ENCODE measurements at regions not wholly inside any gene's neighbourhood (a gene's known extent, or its start where the extent isn't known, plus 50 kb on each side); places are given as distances from the start of the nearest gene placed in this dataset.

DNA sequence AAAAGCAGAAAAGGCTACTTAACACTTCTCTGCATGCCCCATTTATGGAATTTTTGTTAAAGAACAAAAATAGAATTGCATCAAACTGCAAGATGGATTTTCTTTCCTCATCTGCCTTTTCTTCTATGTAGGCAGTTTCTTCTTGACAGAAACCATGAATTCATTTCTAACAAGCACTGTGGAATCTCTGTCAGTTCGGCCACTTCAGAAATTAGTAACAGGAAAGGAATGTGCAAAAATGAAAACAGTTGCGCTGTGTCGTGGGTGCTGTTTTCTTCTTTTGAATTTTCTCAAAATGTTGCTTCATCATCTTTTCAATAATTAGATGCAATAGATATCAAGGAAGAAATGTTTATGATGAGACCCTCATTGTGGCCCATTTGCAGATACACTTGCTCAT, 151.6 kb downstream of the FOXB1 start:
- no peak for DNase-seq (ENCODE audit: extremely low read depth, insufficient read length)
- TF ChIP-seq, protein P1, sequence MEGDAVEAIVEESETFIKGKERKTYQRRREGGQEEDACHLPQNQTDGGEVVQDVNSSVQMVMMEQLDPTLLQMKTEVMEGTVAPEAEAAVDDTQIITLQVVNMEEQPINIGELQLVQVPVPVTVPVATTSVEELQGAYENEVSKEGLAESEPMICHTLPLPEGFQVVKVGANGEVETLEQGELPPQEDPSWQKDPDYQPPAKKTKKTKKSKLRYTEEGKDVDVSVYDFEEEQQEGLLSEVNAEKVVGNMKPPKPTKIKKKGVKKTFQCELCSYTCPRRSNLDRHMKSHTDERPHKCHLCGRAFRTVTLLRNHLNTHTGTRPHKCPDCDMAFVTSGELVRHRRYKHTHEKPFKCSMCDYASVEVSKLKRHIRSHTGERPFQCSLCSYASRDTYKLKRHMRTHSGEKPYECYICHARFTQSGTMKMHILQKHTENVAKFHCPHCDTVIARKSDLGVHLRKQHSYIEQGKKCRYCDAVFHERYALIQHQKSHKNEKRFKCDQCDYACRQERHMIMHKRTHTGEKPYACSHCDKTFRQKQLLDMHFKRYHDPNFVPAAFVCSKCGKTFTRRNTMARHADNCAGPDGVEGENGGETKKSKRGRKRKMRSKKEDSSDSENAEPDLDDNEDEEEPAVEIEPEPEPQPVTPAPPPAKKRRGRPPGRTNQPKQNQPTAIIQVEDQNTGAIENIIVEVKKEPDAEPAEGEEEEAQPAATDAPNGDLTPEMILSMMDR (IDR thresholded peaks at IDR 0.05; ENCODE audit: insufficient read depth, low read length, poor library complexity, severe bottlenecking): no peak
- H3K4me3 ChIP-seq (replicated peaks; ENCODE audit: low read depth, low read length): no peak overlapping the region
- no peaks in the 10 kb centered on the region for H3K36me3 ChIP-seq (ENCODE audit: control insufficient read depth, insufficient read depth, low read length)
- no peaks in the 10 kb centered on the region for H3K27me3 ChIP-seq (replicated peaks; ENCODE audit: control insufficient read depth, insufficient read depth, low read length)

DNA sequence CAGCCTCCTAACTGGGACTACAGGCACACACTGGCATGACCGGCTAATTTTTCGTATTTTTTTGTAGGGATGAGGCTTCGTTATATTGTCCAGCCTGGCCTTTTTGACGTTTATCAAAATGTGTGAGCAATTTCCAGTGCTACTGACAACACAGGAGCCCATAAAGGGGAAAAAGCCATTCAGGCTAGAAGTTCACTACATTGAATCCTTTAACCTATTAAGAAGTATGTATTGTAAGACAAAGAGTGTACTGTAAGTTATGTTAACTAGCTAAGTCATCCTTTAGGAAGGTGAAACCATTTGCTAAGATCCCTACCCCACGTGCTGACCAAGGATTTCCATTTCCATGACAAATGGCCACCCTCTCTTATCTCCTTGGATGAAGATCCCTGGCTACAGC, 156.8 kb downstream of the FOXB1 start:
- Histone ChIP-seq H3K4me3 (replicated peaks; ENCODE audit: low read depth, low read length) (no peak overlapping the region), H3K27me3 (replicated peaks; ENCODE audit: control insufficient read depth, insufficient read depth, low read length) (no peaks in the 10 kb centered on the region; the same call in 1 of the 2 replicates), H3K36me3 (ENCODE audit: control insufficient read depth, insufficient read depth, low read length) (no peaks in the 10 kb centered on the region)
- TF ChIP-seq, protein P1 (IDR thresholded peaks at IDR 0.05; ENCODE audit: insufficient read depth, low read length, poor library complexity, severe bottlenecking): no peak
- no peak for DNase-seq (ENCODE audit: extremely low read depth, insufficient read length)

DNA sequence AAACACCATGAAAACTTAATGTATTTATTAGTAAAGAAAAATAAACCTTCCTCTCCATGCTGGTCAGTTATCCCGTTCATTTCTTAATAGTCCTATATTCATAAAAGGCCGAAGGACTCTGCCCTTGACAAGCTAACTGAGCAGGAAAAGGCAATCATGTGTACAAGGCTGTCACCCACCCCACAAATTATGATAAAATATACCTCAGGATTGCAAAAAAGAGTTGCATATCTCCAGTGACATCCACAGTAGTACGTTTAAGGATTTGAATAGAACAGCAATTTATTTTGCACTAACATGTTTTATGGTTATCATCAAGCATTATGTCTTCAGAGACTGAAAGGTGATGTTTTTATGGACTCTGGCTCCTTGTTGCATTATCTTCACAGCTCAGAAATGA, 157.6 kb downstream of the FOXB1 start:
- TF ChIP-seq, protein P1 (IDR thresholded peaks at IDR 0.05; ENCODE audit: insufficient read depth, low read length, poor library complexity, severe bottlenecking): no peak
- no peaks in the 10 kb centered on the region for H3K36me3 ChIP-seq (ENCODE audit: control insufficient read depth, insufficient read depth, low read length)
- no peaks in the 10 kb centered on the region; the same call in 1 of the 2 replicates for H3K27me3 ChIP-seq (replicated peaks; ENCODE audit: control insufficient read depth, insufficient read depth, low read length)
- no peak overlapping the region for H3K4me3 ChIP-seq (replicated peaks; ENCODE audit: low read depth, low read length)
- DNase-seq (ENCODE audit: extremely low read depth, insufficient read length): no peak

DNA sequence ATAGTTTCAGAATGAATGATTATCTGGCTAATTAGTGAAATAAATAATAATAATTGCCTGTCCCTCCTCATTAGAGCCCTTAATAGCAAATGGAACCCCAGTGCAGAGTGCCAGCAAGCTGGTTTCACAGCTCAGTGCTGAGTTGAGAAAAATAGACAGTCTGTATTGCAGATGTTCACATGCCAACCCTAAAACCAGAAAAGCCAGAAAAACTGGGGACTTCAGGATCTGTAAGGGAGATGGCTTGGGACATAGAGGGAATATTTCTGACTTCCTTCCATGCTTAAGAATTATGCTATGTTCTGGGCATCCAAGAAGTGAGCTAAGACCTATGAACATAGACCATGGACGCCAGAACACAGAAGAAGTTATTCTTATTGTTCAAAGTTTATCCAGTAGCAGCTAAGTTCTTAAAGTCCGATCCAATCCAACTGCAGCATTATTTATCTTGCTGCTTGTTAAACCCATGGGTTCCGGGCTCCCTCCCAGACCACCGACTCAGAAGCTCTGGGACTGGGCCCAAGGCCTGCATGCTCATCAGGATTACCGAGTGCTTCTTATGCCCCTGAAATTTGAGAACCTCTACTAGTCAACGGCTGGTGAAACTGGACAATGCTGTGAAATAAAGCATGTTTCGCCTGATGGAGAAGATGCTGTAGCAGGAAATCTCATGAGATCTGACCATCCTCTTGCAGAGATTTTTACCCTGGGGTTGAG, 158.3 kb downstream of the FOXB1 start:
- H3K27me3 ChIP-seq (replicated peaks; ENCODE audit: control insufficient read depth, insufficient read depth, low read length): no peaks in the 10 kb centered on the region; the same call in 1 of the 2 replicates
- TF ChIP-seq, protein P1 (IDR thresholded peaks at IDR 0.05; ENCODE audit: insufficient read depth, low read length, poor library complexity, severe bottlenecking): no peak
- H3K36me3 ChIP-seq (ENCODE audit: control insufficient read depth, insufficient read depth, low read length): no peaks in the 10 kb centered on the region
- DNase-seq (ENCODE audit: extremely low read depth, insufficient read length): no peak
- H3K4me3 ChIP-seq (replicated peaks; ENCODE audit: low read depth, low read length): no peak overlapping the region

DNA sequence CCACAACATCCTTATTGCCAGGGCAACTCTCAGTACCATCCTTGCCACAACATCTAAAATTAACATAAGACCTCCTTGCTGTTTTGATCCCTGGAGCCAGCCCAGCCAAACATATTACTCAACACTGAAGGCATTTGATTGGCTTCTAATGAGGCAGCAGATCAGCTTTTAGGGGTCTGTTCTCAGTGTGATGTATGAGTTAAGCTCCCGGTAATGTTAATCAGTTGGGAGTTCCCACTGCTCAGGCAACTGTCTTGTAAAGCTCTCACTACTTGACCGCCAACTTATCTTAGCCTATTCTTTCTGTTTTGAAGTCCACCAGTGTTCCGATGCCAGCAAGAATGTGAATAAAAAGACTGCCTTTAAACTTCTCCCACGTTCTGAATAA, 158.9 kb downstream of the FOXB1 start:
- no peaks in the 10 kb centered on the region for H3K36me3 ChIP-seq (ENCODE audit: control insufficient read depth, insufficient read depth, low read length)
- TF ChIP-seq, protein P1 (IDR thresholded peaks at IDR 0.05; ENCODE audit: insufficient read depth, low read length, poor library complexity, severe bottlenecking): no peak

More for the DNA sequence above, 158.9 kb downstream of the FOXB1 start:
- no peaks in the 10 kb centered on the region; the same call in 1 of the 2 replicates for H3K27me3 ChIP-seq (replicated peaks; ENCODE audit: control insufficient read depth, insufficient read depth, low read length)
- DNase-seq (ENCODE audit: extremely low read depth, insufficient read length): no peak
- no peak overlapping the region for H3K4me3 ChIP-seq (replicated peaks; ENCODE audit: low read depth, low read length)

Measured in GM06990 (cell line).